ENCODE measurements at regions not wholly inside any gene's neighbourhood (a gene's known extent, or its start where the extent isn't known, plus 50 kb on each side); places are given as distances from the start of the nearest gene placed in this dataset.

- H3K4me3 ChIP-seq (ENCODE audit: low read depth, low read length): no peak overlapping the region
- TF ChIP-seq CTCF (conservative IDR thresholded peaks at IDR 0.05; ENCODE audit: low read depth, low read length): no peak
- no peak for DNase-seq (ENCODE audit: low read depth)
These were observed 298.2 kb upstream of the SALL3 start for GRCh38 chr18:78681396-78681795.

GRCh38 chr18:78681934-78682333, 297.7 kb upstream of the SALL3 start:
- TF ChIP-seq CTCF (conservative IDR thresholded peaks at IDR 0.05; ENCODE audit: low read depth, low read length): no peak
- no peak overlapping the region for H3K4me3 ChIP-seq (ENCODE audit: low read depth, low read length)
- no peak for DNase-seq (ENCODE audit: low read depth)

- no peak for TF ChIP-seq CTCF (conservative IDR thresholded peaks at IDR 0.05; ENCODE audit: low read depth, low read length)
- H3K4me3 ChIP-seq (ENCODE audit: low read depth, low read length): no peak overlapping the region
- DNase-seq (ENCODE audit: low read depth): no peak
These were observed 296.9 kb upstream of the SALL3 start for GRCh38 chr18:78682716-78683115.

- TF ChIP-seq CTCF (conservative IDR thresholded peaks at IDR 0.05; ENCODE audit: low read depth, low read length): no peak
- H3K4me3 ChIP-seq (ENCODE audit: low read depth, low read length): no peak overlapping the region
- DNase-seq (ENCODE audit: low read depth): no peak
These were observed 296.2 kb upstream of the SALL3 start for GRCh38 chr18:78683191-78684010.

GRCh38 chr18:78685250-78685979, 294.2 kb upstream of the SALL3 start:
- no peak overlapping the region for H3K4me3 ChIP-seq (ENCODE audit: low read depth, low read length)
- no peak for TF ChIP-seq CTCF (conservative IDR thresholded peaks at IDR 0.05; ENCODE audit: low read depth, low read length)
- no peak for DNase-seq (ENCODE audit: low read depth)

- DNase-seq (ENCODE audit: low read depth): no peak
- TF ChIP-seq CTCF (conservative IDR thresholded peaks at IDR 0.05; ENCODE audit: low read depth, low read length): no peak
- H3K4me3 ChIP-seq (ENCODE audit: low read depth, low read length): no peak overlapping the region
These were observed 293.6 kb upstream of the SALL3 start for GRCh38 chr18:78685980-78686530.
